ENCODE measurements at regions not wholly inside any gene's neighbourhood (a gene's known extent, or its start where the extent isn't known, plus 50 kb on each side); places are given as distances from the start of the nearest gene placed in this dataset.

GRCh38 chr4:180669680-180670079 is 1573.5 kb upstream of the TENM3 start:
- TF ChIP-seq CTCF (IDR thresholded peaks at IDR 0.05 in 8 of 11, conservative IDR thresholded peaks at IDR 0.05 in 3 of 11) (no peak), POLR2AphosphoS5 (IDR thresholded peaks at IDR 0.05) (no peak)
